Skeletal muscle tissue (tissue), 3 donors: ENCODE measurements at regions not wholly inside any gene's neighbourhood (a gene's known extent, or its start where the extent isn't known, plus 50 kb on each side); places are given as distances from the start of the nearest gene placed in this dataset.
"Not testable (repeated sequence)": the region's sequence is repeated elsewhere in the genome, so short reads cannot be mapped to it uniquely, and the experiment has no call there.

Experiments
- H3K27ac ChIP-seq: one replicate; pipeline ENCODE4 v1.7.0; 2013; ENCODE audit warnings: mild to moderate bottlenecking, low read depth, low read length, inconsistent platforms
- H3K27me3 ChIP-seq, 3 donors: one replicate each; pipeline ENCODE4 v1.7.0; 2013; ENCODE audit warnings: low read length in 3 of 3; ENCODE audit not compliant: control insufficient read depth in 3 of 3, insufficient read depth in 3 of 3
- H3K36me3 ChIP-seq, 3 donors: one replicate each; pipeline ENCODE4 v1.7.0; 2013; ENCODE audit warnings: low read length in 3 of 3; ENCODE audit not compliant: control insufficient read depth in 3 of 3, insufficient read depth in 3 of 3
- H3K4me1 ChIP-seq, 3 donors: one replicate each; pipeline ENCODE4 v1.7.0; 2013; ENCODE audit warnings: low read length in 3 of 3, mild to moderate bottlenecking in 3 of 3; ENCODE audit not compliant: control insufficient read depth in 3 of 3, insufficient read depth in 3 of 3
- H3K4me3 ChIP-seq, 3 donors: one replicate each; pipeline ENCODE4 v1.7.0; 2013; ENCODE audit warnings: low read length in 3 of 3
- H3K9ac ChIP-seq, 3 donors: one replicate each; pipeline ENCODE4 v1.7.0; 2013; ENCODE audit warnings: low read length in 3 of 3, mild to moderate bottlenecking in 3 of 3, moderate library complexity in 2 of 3, low read depth in 1 of 3
- H3K9me3 ChIP-seq, 3 donors: one replicate each; pipeline ENCODE4 v1.7.0; 2013; ENCODE audit warnings: low read length in 3 of 3; ENCODE audit not compliant: control insufficient read depth in 3 of 3
- donor health status: Osteomylitis.

DNA sequence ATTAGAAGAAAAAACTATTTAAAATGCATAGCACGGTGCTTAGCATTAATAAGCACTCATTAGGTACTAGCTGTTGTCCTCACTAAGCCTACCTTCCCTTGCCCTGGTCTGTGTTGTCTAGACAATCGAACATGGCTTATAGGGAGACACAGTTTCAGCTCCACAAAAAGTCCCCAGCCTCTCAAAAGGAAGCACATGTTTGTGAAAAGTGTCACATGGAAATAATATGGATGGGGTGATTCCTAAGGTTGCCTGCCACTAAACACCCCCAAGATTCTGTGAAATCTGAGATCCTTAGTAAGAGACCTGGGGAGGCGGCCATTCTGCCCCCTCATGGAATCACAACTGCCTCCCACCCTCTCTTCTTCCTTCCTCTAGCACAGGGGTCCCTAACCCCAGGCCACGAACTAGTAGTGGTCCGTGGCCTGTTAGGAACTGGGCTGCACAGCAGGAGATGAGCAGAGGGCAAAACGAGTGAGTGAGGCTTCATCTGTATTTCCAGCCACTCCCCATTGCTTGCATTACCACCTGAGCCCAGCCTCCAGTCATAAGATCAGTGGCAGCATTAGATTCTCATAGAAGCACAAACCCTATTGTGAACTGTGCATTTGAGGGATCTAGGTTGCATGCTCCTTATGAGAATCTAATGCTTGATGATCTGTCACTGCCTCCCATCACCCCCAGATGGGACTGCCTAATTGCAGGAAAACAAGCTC, 59.6 kb upstream of the NDUFV2 start:
- no peaks in the 10 kb centered on the region for H3K36me3 ChIP-seq
- no peak overlapping the region for H3K4me3 ChIP-seq
- no peaks in the 10 kb centered on the region for H3K4me1 ChIP-seq
- H3K27me3 ChIP-seq, result no peaks in the 10 kb centered on the region
- H3K9me3 ChIP-seq, result no peaks in the 10 kb centered on the region
- no peak overlapping the region for H3K9ac ChIP-seq
- no peak overlapping the region for H3K27ac ChIP-seq

GRCh38 chr18:9043581-9043980, 58.9 kb upstream of the NDUFV2 start:
- Histone ChIP-seq H3K27ac (no peak overlapping the region), H3K4me1 (no peaks in the 10 kb centered on the region), H3K27me3 (no peaks in the 10 kb centered on the region), H3K9ac (no peak overlapping the region), H3K9me3 (no peaks in the 10 kb centered on the region), H3K36me3 (no peaks in the 10 kb centered on the region), H3K4me3 (no peak overlapping the region)

DNA sequence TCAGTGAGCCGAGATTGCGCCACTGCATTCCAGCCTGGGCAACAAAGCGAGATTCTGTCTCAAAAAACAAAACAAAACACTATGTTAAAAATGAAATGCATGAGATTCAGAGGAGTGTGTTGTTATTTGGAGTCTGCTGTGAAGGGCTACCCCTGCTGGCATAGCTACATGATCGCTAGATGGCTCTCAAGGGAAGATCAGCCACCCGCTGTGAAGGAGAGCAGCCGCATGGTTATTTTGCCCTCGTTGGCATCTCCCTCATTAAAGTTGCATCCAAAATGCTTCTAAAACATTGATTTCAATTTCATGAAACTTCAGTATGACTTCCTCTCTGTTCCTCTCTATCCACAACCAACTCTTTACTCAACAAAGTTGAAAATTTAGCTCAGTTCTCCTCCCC, 54.8 kb upstream of the NDUFV2 start:
- H3K4me1 ChIP-seq, result no peaks in the 10 kb centered on the region
- H3K36me3 ChIP-seq, result no peaks in the 10 kb centered on the region
- H3K4me3 ChIP-seq, result no peak overlapping the region
- no peak overlapping the region for H3K9ac ChIP-seq
- H3K9me3 ChIP-seq, result no peaks in the 10 kb centered on the region
- H3K27me3 ChIP-seq, result no peaks in the 10 kb centered on the region
- no peak overlapping the region for H3K27ac ChIP-seq

DNA sequence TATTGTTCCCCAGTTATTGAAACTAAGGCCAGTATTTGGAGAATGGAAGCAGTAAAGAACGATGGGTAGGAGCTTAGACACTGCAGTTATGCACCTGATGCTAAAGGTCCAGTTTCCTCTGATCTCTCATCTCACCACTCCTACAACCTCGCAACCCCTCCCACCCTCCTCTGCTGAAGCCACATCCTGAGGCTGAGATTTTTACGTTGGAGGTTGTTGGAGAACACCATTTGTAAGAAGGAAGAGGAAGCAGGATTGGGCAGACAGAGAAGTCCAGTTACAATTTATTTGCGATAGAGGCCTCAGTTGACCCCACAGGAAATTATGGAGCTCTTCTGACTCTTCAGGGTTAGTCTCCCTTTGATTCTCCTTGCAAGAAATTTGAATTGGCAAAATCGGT, 54.3 kb upstream of the NDUFV2 start:
- H3K9ac ChIP-seq, result no peak overlapping the region
- H3K4me1 ChIP-seq, result no peaks in the 10 kb centered on the region
- H3K36me3 ChIP-seq, result no peaks in the 10 kb centered on the region
- no peak overlapping the region for H3K4me3 ChIP-seq
- no peak overlapping the region for H3K27ac ChIP-seq
- H3K9me3 ChIP-seq, result no peaks in the 10 kb centered on the region
- no peaks in the 10 kb centered on the region for H3K27me3 ChIP-seq

DNA sequence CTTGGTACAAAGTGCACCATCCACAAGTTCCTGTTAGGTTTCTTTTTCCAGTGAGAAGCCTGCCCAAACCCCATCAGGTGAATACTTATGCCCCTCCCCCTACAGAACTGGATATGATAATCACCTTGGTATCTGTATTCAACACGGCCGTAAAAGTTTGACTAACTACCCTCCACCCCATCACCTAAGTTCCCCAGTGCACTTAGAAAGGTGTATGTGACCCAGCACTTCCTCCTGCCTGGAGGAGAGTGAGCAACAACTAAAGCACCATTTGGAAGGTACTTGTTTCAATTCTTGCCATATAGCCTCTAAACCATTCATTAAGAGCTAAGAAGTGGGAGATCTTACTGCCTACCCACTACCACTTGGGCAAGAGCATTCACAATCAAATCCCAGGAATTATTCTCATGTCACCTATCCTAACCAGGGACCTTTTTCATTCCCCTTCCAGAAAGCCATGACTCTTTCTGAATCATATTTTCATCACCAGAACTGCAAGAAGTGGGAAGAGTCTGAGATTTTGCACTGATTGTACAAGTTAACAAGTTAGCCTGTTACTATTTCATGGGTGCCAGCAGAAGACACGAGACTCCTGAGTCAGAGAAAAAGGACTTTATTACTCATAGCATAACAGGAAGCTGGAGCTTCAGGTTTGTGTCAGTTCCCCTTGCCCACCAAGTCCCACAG, 53.5 kb upstream of the NDUFV2 start:
- H3K9ac ChIP-seq, result no peak overlapping the region
- H3K4me1 ChIP-seq, result no peaks in the 10 kb centered on the region
- H3K36me3 ChIP-seq, result no peaks in the 10 kb centered on the region
- no peaks in the 10 kb centered on the region for H3K9me3 ChIP-seq
- no peak overlapping the region for H3K27ac ChIP-seq
- no peaks in the 10 kb centered on the region for H3K27me3 ChIP-seq
- H3K4me3 ChIP-seq, result no peak overlapping the region

DNA sequence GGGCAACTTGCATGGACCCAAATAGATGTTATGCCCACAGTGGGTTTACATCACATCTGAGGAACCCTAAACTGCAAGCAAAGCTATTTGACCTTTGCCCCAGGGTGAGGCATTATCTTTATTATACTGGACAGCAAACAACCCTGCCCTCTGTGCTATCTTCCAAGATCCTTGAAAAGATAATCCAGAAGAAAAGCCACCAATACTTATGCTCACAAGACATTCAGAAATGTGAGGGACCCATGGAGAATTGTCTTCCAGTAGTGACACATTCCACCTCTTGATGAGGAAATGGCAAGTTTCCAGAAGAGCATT, 53.0 kb upstream of the NDUFV2 start:
- H3K4me3 ChIP-seq, result no peak overlapping the region
- H3K9me3 ChIP-seq, result no peaks in the 10 kb centered on the region
- no peaks in the 10 kb centered on the region for H3K36me3 ChIP-seq
- no peak overlapping the region for H3K9ac ChIP-seq
- H3K4me1 ChIP-seq, result no peaks in the 10 kb centered on the region
- H3K27ac ChIP-seq, result no peak overlapping the region
- no peaks in the 10 kb centered on the region for H3K27me3 ChIP-seq

DNA sequence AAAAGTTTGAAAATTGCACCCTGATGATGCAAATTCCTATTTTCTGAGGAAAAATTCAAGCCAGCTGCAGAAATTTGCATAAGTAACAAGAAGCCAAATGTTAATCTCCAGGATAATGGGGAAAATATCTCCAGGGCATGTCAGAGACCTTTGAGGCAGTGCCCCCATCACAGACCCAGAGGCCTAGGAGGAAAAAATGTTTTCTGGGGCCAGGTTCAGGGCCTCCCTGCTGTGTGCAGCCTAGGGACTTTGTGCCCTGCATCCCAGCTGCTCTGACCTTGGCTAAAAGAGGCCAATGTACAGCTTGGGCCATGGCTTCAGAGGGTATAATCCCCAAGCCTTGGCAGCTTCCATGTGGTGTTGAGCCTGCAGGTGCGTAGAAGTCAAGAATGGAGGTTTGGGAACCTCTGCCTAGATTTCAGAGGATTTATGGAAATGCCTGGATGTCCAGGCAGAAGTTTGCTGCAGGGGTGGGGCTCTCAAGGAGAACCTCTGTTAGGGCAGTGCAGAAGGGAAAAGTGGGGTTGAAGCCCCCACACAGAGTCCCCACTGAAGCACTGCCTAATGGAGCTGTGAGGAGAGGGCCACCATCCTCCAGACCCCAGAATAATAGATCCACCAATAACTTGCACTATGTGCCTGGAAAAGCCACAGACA, 51.7 kb upstream of the NDUFV2 start:
- H3K4me3 ChIP-seq, H3K4me1 ChIP-seq, H3K9ac ChIP-seq, H3K27ac ChIP-seq, H3K27me3 ChIP-seq, H3K9me3 ChIP-seq, H3K36me3 ChIP-seq: not testable (repeated sequence)
